Caco-2 (cell line): ENCODE measurements at regions not wholly inside any gene's neighbourhood (a gene's known extent, or its start where the extent isn't known, plus 50 kb on each side); places are given as distances from the start of the nearest gene placed in this dataset.

Experiments
- BruUV-seq: library from RNA; stranded (reverse); fragments of 400-500 nt; replicated peaks from 2 replicates; lab custom pipeline; 2021; lab: Mats Ljungman, UMichigan
- CTCF ChIA-PET: fragments of 300-600 bp; sonication (Branson Sonifier 250); formaldehyde crosslinking; loops from one replicate; lab custom pipeline; 2022; ENCODE audit warnings: antibody characterized with exemption; lab: Charles Lee
- POLR2A ChIA-PET: fragments of 300-600 bp; sonication (Branson Sonifier 250); formaldehyde crosslinking; loops from one replicate; lab custom pipeline; 2022; ENCODE audit warnings: antibody characterized with exemption; lab: Charles Lee
- DNase-seq, 2 experiments: peaks; one replicate each; pipeline versions ENCODE4 v3.0.0 to v3.0.0-alpha.2; 2020 to 2022
- H3K27me3 ChIP-seq: replicated peaks from 2 replicates; pipeline ENCODE4 v1.6.0; 2011; ENCODE audit warnings: low read length; ENCODE audit not compliant: control insufficient read depth, insufficient read depth
- H3K36me3 ChIP-seq: 2 replicates; pipeline ENCODE4 v1.5.1; 2011; ENCODE audit warnings: low read length; ENCODE audit not compliant: control insufficient read depth, insufficient read depth
- H3K4me1 ChIP-seq: fragments of 250-450 bp; sonication (Bioruptor Pico); 2 replicates; pipeline ENCODE4 v1.5.1; 2020; ENCODE audit warnings: mild to moderate bottlenecking
- H3K4me3 ChIP-seq: 2 replicates; pipeline ENCODE4 v1.5.1; 2011; ENCODE audit warnings: low read depth, mild to moderate bottlenecking, control low read depth, low read length
- H3K9me3 ChIP-seq: fragments of 250-450 bp; sonication (Bioruptor Pico); 2 replicates; pipeline ENCODE4 v1.5.1; 2020; ENCODE audit warnings: mild to moderate bottlenecking, moderate library complexity
- H3K27ac Mint-ChIP-seq: one replicate; pipeline ENCODE4 v1.8.0; 2022; ENCODE audit warnings: mixed read lengths; ENCODE audit not compliant: unreplicated experiment
- H3K27me3 Mint-ChIP-seq: one replicate; pipeline ENCODE4 v1.8.0; 2022; ENCODE audit warnings: mixed read lengths; ENCODE audit not compliant: insufficient read depth, unreplicated experiment
- H3K36me3 Mint-ChIP-seq: one replicate; pipeline ENCODE4 v1.8.0; 2022; ENCODE audit warnings: mild to moderate bottlenecking, mixed read lengths; ENCODE audit not compliant: insufficient read depth, unreplicated experiment
- H3K4me1 Mint-ChIP-seq: one replicate; pipeline ENCODE4 v1.8.0; 2022; ENCODE audit warnings: low read depth, mixed read lengths; ENCODE audit not compliant: unreplicated experiment
- H3K4me3 Mint-ChIP-seq: one replicate; pipeline ENCODE4 v1.8.0; 2022; ENCODE audit warnings: mild to moderate bottlenecking, moderate library complexity, mixed read lengths; ENCODE audit not compliant: unreplicated experiment
- H3K9me3 Mint-ChIP-seq: one replicate; pipeline ENCODE4 v1.8.0; 2022; ENCODE audit warnings: mixed read lengths; ENCODE audit not compliant: unreplicated experiment
- intact Hi-C: fragments of 100-400 bp; cut with micrococcal nuclease; formaldehyde crosslinking; loops from one replicate; pipeline ENCODE4 v1.10.0; 2022; ENCODE audit not compliant: unreplicated experiment
- TF ChIP-seq, protein P1 (sequence below), 2 experiments: fragments of 200-600 bp in 1 of 2; IDR thresholded peaks; 1 replicate in 1 of 2; 2 replicates in 1 of 2; pipeline versions ENCODE4 v1.5.1 to v1.8.0; 2011 to 2022; ENCODE audit warnings: antibody characterized with exemption in 1 of 2, control low read depth in 1 of 2, inconsistent platforms in 1 of 2, low read depth in 1 of 2, low read length in 1 of 2, mild to moderate bottlenecking in 1 of 2, moderate library complexity in 1 of 2; ENCODE audit not compliant: insufficient read depth in 1 of 2, severe bottlenecking in 1 of 2, unreplicated experiment in 1 of 2

DNA sequence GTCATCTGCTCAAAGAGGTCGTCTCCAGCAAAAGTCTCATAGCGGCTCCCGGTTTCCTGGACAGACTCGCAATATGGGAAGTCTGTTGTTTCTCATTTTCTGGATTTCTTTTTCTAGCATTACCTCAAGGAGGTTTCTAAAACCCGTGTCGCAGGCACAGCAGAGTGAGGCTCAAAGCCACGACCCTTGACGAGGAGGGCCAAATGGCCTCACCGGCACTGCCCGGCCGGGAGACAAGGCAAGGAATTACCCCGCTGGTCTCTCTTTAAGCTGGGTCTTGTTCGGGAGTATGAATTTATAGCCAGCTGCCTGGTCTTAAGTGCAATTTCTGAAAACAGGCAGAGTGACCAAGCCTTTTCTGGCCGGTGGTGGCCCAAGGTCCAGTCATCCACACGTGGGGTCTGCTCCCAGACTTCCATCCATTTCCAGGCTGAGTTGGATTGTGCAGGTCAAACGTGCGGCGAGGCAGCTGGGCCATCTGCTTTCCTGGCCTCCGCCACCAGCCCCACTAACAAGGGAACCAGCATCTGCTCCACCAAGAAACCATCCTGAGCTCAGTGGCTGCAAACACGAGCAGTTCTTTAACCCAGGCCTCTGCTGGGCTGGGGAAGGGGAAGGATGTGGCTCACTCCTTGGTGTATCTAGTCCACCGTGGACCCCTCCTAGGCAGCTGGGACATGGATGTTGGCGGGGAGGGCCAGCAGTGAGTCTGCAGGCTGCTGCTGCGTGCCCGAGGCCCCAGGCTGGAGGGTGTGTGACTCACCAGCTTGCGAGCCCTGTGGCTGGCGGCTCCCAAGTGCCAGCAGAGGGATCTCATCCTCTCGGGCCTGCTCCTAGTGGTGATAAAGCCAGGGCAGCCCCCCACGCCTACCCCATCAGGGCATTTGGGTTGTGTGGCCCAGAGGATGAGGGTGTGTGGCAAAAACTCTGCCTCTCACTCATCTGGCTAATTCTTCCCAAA lies 55.6 kb upstream of the COL5A1 start:
- DNase-seq: no peak
- H3K9me3 ChIP-seq: no peaks in the 10 kb centered on the region
- CTCF ChIA-PET: interaction anchor here (0.6 kb wide), 1 partner anchor 728 kb away, joined by 3 read pairs; no protein-coding TSS in a partner anchor

DNA sequence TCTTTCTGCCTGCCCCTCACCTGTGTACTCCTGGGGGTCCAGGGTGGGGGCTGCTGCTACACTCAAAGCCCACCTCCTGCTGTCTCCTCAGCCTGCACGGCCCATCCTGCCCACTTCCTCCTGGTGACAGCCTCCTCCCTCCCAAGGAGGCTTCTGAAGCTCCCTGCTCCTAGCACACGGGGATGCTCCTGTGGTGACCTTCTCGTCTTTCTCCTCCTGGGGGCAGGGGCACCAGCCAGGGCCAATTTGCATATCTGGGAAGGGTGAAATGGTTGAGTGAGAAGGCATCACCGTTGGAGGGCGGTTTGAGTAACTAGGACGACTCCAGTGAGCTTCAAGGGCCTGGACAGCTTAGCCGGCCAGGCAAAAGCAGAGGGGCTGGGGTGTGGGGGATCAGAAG lies 51.9 kb upstream of the COL5A1 start:
- peaks cover 24% of the 10 kb centered on the region for H3K4me1 ChIP-seq
- no peaks in the 10 kb centered on the region for H3K36me3 ChIP-seq
- H3K9me3 ChIP-seq: no peaks in the 10 kb centered on the region
- no peaks in the 10 kb centered on the region for H3K27me3 ChIP-seq
- H3K4me3 ChIP-seq: no peak overlapping the region
- TF ChIP-seq, protein P1, sequence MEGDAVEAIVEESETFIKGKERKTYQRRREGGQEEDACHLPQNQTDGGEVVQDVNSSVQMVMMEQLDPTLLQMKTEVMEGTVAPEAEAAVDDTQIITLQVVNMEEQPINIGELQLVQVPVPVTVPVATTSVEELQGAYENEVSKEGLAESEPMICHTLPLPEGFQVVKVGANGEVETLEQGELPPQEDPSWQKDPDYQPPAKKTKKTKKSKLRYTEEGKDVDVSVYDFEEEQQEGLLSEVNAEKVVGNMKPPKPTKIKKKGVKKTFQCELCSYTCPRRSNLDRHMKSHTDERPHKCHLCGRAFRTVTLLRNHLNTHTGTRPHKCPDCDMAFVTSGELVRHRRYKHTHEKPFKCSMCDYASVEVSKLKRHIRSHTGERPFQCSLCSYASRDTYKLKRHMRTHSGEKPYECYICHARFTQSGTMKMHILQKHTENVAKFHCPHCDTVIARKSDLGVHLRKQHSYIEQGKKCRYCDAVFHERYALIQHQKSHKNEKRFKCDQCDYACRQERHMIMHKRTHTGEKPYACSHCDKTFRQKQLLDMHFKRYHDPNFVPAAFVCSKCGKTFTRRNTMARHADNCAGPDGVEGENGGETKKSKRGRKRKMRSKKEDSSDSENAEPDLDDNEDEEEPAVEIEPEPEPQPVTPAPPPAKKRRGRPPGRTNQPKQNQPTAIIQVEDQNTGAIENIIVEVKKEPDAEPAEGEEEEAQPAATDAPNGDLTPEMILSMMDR (IDR thresholded peaks at IDR 0.05; ENCODE audit: insufficient read depth in 1 of 2, low read depth in 1 of 2, low read length in 1 of 2, severe bottlenecking in 1 of 2, unreplicated experiment in 1 of 2): no peak
- CTCF ChIA-PET: no interaction called here
- Mint-ChIP-seq H3K9me3 (no peaks in the 10 kb centered on the region), H3K4me3 (no peak overlapping the region), H3K36me3 (no peaks in the 10 kb centered on the region), H3K27ac (no peak overlapping the region), H3K4me1 (peaks cover 20% of the 10 kb centered on the region), H3K27me3 (no peaks in the 10 kb centered on the region)
- BruUV-seq: no TSS peak
- POLR2A ChIA-PET: no interaction called here
- intact Hi-C loops: no loop called here
- no peak for DNase-seq

More for the DNA sequence above, 55.6 kb upstream of the COL5A1 start:
- intact Hi-C loops: no loop called here
- no TSS peak for BruUV-seq
- H3K27ac Mint-ChIP-seq: no peak overlapping the region
- no peaks in the 10 kb centered on the region for H3K27me3 ChIP-seq
- POLR2A ChIA-PET: no interaction called here
- TF ChIP-seq, protein P1 (IDR thresholded peaks at IDR 0.05; ENCODE audit: insufficient read depth in 1 of 2, low read depth in 1 of 2, low read length in 1 of 2, severe bottlenecking in 1 of 2, unreplicated experiment in 1 of 2): no peak
- no peak overlapping the region for H3K4me3 ChIP-seq
- H3K36me3 ChIP-seq: no peaks in the 10 kb centered on the region
- no peaks in the 10 kb centered on the region for H3K9me3 Mint-ChIP-seq
- peaks cover 7% of the 10 kb centered on the region; the same call in 1 of the 2 replicates for H3K4me1 ChIP-seq
- H3K4me3 Mint-ChIP-seq: no peak overlapping the region
- H3K27me3 Mint-ChIP-seq: peaks cover 3% of the 10 kb centered on the region
- peaks cover 8% of the 10 kb centered on the region for H3K4me1 Mint-ChIP-seq
- H3K36me3 Mint-ChIP-seq: no peaks in the 10 kb centered on the region

DNA sequence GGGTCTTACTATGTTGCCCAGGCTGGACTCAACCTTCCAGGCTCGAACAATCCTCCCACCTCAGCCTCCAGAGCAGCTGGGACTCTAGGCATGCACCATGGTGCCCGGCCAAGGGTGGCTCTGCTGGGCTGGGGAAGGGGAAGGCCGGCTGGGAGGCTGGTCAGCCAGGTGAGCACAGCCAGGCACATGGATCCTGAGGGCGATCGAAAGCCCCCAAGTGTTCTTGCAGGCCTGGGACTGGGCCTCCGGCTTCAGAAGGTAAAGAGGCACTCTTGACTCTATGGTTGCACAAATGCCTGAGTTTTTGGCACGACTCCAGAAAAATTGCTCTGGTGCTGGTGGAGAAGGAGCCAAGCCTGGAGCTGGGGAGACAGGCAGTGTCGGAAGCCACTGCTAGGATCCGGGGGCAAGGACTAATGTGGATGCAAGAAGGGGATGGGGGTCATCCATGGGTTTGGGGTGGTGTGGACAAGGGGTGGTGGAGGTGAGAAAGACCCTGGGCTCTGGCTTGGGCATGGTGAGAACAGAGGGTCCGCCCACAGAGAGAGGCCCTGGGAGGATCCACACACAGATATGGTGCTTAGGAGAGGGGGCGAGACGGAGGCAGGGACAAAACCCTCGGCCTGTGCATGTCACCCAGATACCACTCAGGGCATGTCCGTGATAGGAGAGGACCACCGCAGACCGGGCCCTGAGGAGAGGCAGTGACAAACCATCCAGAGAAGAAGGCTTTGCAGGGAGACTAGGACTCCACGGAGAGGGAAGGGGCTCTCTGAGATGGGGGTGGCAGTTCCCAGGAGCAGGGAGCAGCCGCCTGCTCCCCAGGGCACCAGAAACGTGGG lies 51.1 kb upstream of the COL5A1 start:
- Histone ChIP-seq H3K4me3 (no peak overlapping the region), H3K4me1 (peaks cover 24% of the 10 kb centered on the region), H3K27me3 (no peaks in the 10 kb centered on the region), H3K36me3 (no peaks in the 10 kb centered on the region), H3K9me3 (no peaks in the 10 kb centered on the region)
- no peaks in the 10 kb centered on the region for H3K27me3 Mint-ChIP-seq
- peak overlapping the region; percentile 4 for H3K27ac Mint-ChIP-seq
- H3K9me3 Mint-ChIP-seq: no peaks in the 10 kb centered on the region
- BruUV-seq: no TSS peak
- CTCF ChIA-PET: no interaction called here
- POLR2A ChIA-PET: no interaction called here
- intact Hi-C loops: no loop called here
- no peak overlapping the region for H3K4me3 Mint-ChIP-seq
- TF ChIP-seq, protein P1 (IDR thresholded peaks at IDR 0.05; ENCODE audit: insufficient read depth in 1 of 2, low read depth in 1 of 2, low read length in 1 of 2, severe bottlenecking in 1 of 2, unreplicated experiment in 1 of 2): no peak
- peaks cover 20% of the 10 kb centered on the region for H3K4me1 Mint-ChIP-seq
- DNase-seq: no peak
- no peaks in the 10 kb centered on the region for H3K36me3 Mint-ChIP-seq
